ENCODE measurements at regions not wholly inside any gene's neighbourhood (a gene's known extent, or its start where the extent isn't known, plus 50 kb on each side); places are given as distances from the start of the nearest gene placed in this dataset.

GRCh38 chr5:143685246-143685815 lies 126.6 kb upstream of the HMHB1 start:
- no TSS peak for BruUV-seq (replicated peaks)
- Histone ChIP-seq H3K27ac (ENCODE audit: low read depth, low read length, poor library complexity, severe bottlenecking) (no peak overlapping the region), H3K27me3 (replicated peaks; ENCODE audit: insufficient read depth, low read depth, low read length, poor library complexity) (no peaks in the 10 kb centered on the region), H3K36me3 (ENCODE audit: insufficient read depth, low read length, poor library complexity, severe bottlenecking) (no peaks in the 10 kb centered on the region), H3K9me3 (ENCODE audit: low read depth, low read length, poor library complexity, severe bottlenecking) (no peaks in the 10 kb centered on the region), H3K4me1 (ENCODE audit: insufficient read depth, low read length, poor library complexity, severe bottlenecking) (no peaks in the 10 kb centered on the region), H3K4me3 (ENCODE audit: low read depth, low read length, poor library complexity, severe bottlenecking) (no peak overlapping the region)
- ChIA-PET POLR2A (ENCODE audit: low non-redundant PET) (no interaction called here), CTCF (no interaction called here)
- intact Hi-C loops (cut with micrococcal nuclease; ENCODE audit: unreplicated experiment): no loop called here
- TF ChIP-seq CTCF (conservative IDR thresholded peaks at IDR 0.05; ENCODE audit: low read depth, low read length) (peak; percentile 29), EZH2 (IDR thresholded peaks at IDR 0.05; ENCODE audit: borderline replicate concordance, low read depth, low read length, poor library complexity, severe bottlenecking) (no peak)
- DNase-seq (ENCODE audit: low spot score): no peak

DNA sequence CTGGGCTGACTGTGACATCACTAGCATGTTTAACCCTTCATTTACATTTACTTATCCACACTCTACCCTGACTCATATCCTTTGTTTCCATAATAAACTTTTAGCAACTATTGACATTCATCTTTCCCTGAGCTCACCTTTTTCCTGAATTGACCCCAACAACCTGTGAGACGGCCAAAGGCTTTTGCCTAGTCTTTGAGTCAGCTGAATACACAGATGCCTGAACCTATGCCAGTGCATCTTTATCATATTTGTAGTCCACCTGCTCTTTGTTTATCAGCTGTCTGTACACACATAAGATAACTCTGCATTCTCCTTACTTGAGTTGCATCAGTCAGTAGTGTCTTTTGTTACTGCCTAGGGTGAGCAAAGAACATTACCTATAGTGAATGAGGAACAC lies 128.5 kb upstream of the HMHB1 start:
- no TSS peak for BruUV-seq (replicated peaks)

DNA sequence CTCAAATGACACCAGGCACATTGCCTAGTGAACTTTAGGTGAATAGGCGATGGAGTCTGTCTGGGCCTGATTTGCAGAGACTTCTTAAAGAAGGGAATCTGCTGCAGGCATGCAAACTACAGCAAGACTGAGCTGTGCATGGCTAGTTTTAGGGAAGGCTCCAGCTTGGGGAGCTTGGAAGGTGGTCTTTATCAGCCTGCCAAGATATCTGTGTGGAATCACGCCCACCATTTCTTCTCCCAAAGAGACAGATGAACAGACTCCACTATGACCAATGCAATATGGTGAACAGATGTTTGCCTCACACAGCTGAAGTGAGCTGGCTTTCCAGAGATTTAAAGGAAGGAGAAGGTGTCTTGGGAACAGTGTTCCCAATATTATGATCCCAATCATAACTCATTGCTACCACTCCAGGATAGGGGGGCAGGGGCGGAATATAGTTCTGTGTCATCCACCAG lies 129.0 kb upstream of the HMHB1 start:
- CTCF ChIA-PET: no interaction called here
- POLR2A ChIA-PET (ENCODE audit: low non-redundant PET): no interaction called here

More for the DNA sequence above, 128.5 kb upstream of the HMHB1 start:
- ChIA-PET POLR2A (ENCODE audit: low non-redundant PET) (no interaction called here), CTCF (no interaction called here)
- Histone ChIP-seq H3K27ac (ENCODE audit: low read depth, low read length, poor library complexity, severe bottlenecking) (no peak overlapping the region), H3K27me3 (replicated peaks; ENCODE audit: insufficient read depth, low read depth, low read length, poor library complexity) (no peaks in the 10 kb centered on the region), H3K36me3 (ENCODE audit: insufficient read depth, low read length, poor library complexity, severe bottlenecking) (no peaks in the 10 kb centered on the region), H3K4me3 (ENCODE audit: low read depth, low read length, poor library complexity, severe bottlenecking) (no peak overlapping the region), H3K4me1 (ENCODE audit: insufficient read depth, low read length, poor library complexity, severe bottlenecking) (no peaks in the 10 kb centered on the region), H3K9me3 (ENCODE audit: low read depth, low read length, poor library complexity, severe bottlenecking) (no peaks in the 10 kb centered on the region)
- intact Hi-C loops (cut with micrococcal nuclease; ENCODE audit: unreplicated experiment): no loop called here
- DNase-seq (ENCODE audit: low spot score): no peak
- no peak for TF ChIP-seq CTCF (conservative IDR thresholded peaks at IDR 0.05; ENCODE audit: low read depth, low read length)

More for the DNA sequence above, 129.0 kb upstream of the HMHB1 start:
- no peak for DNase-seq (ENCODE audit: low spot score)
- Histone ChIP-seq H3K36me3 (ENCODE audit: insufficient read depth, low read length, poor library complexity, severe bottlenecking) (no peaks in the 10 kb centered on the region), H3K9me3 (ENCODE audit: low read depth, low read length, poor library complexity, severe bottlenecking) (no peaks in the 10 kb centered on the region), H3K27ac (ENCODE audit: low read depth, low read length, poor library complexity, severe bottlenecking) (no peak overlapping the region), H3K4me1 (ENCODE audit: insufficient read depth, low read length, poor library complexity, severe bottlenecking) (no peaks in the 10 kb centered on the region), H3K27me3 (replicated peaks; ENCODE audit: insufficient read depth, low read depth, low read length, poor library complexity) (no peaks in the 10 kb centered on the region), H3K4me3 (ENCODE audit: low read depth, low read length, poor library complexity, severe bottlenecking) (no peak overlapping the region)
- BruUV-seq (replicated peaks): no TSS peak
- intact Hi-C loops (cut with micrococcal nuclease; ENCODE audit: unreplicated experiment): no loop called here
- TF ChIP-seq CTCF (conservative IDR thresholded peaks at IDR 0.05; ENCODE audit: low read depth, low read length): no peak
- no peak for TF ChIP-seq EZH2 (IDR thresholded peaks at IDR 0.05; ENCODE audit: borderline replicate concordance, low read depth, low read length, poor library complexity, severe bottlenecking)
